ENCODE measurements at regions not wholly inside any gene's neighbourhood (a gene's known extent, or its start where the extent isn't known, plus 50 kb on each side); places are given as distances from the start of the nearest gene placed in this dataset.

GRCh38 chr9:13430368-13431221 is 151.1 kb upstream of the MPDZ start:
- ChIA-PET CTCF (interaction anchor here (0.8 to 3.7 kb wide), 5 partner anchors 10 to 1003 kb away, joined by 3 to 60 read pairs (median 32); no protein-coding TSS in a partner anchor), POLR2A (interaction anchor here (0.6 kb wide), 1 partner anchor 697 kb away, joined by 10 read pairs; no protein-coding TSS in a partner anchor)
- H3K9me3 ChIP-seq (replicated peaks; ENCODE audit: control insufficient read depth, insufficient read depth, low read length): no peaks in the 10 kb centered on the region
- no peaks in the 10 kb centered on the region for H3K27me3 ChIP-seq (ENCODE audit: control insufficient read depth in 2 of 2, insufficient read depth in 2 of 2, low read length in 2 of 2)
- H3K9me1 ChIP-seq (replicated peaks; ENCODE audit: control insufficient read depth, extremely low read depth, insufficient read depth, low read length): no peaks in the 10 kb centered on the region
- no peak overlapping the region for H3K27ac ChIP-seq (ENCODE audit: insufficient read depth, low read depth, low read length)
- no peaks in the 10 kb centered on the region for H3K79me2 ChIP-seq (ENCODE audit: control insufficient read depth, insufficient read depth, low read length)
- BruUV-seq (replicated peaks): no TSS peak
- peaks cover 10% of the 10 kb centered on the region for H3K4me1 ChIP-seq (ENCODE audit: control insufficient read depth, extremely low read depth, insufficient read depth, low read length)
- dilution Hi-C loops (cut with MboI; ENCODE audit: extremely low pct_ligation_motif_present, low sequenced_read_pairs) (no loop called here), intact Hi-C loops (cut with micrococcal nuclease) (no loop called here)
- H3K36me3 ChIP-seq (ENCODE audit: control insufficient read depth in 2 of 2, extremely low read depth in 1 of 2, insufficient read depth in 2 of 2, low read length in 2 of 2): no peaks in the 10 kb centered on the region
- TF ChIP-seq CTCF (IDR thresholded peaks at IDR 0.05; ENCODE audit: extremely low read depth in 1 of 2, insufficient read depth in 1 of 2, low read depth in 1 of 2, low read length in 2 of 2) (no peak), EZH2 (IDR thresholded peaks at IDR 0.05; ENCODE audit: borderline replicate concordance, low read depth, low read length, severe bottlenecking) (no peak), FOS (IDR thresholded peaks at IDR 0.05; ENCODE audit: borderline replicate concordance, insufficient read depth, low read length) (no peak), POLR2AphosphoS5 (IDR thresholded peaks at IDR 0.05; ENCODE audit: insufficient read depth, low read depth, low read length) (no peak), MAX (IDR thresholded peaks at IDR 0.05; ENCODE audit: insufficient read depth, insufficient read length) (no peak), POLR2A (IDR thresholded peaks at IDR 0.05; ENCODE audit: low read depth, low read length) (no peak), GATA2 (IDR thresholded peaks at IDR 0.05; ENCODE audit: insufficient read depth, insufficient read length, low read depth, low read length) (no peak), MYC (IDR thresholded peaks at IDR 0.05; ENCODE audit: low read depth, low read length) (no peak), JUN (IDR thresholded peaks at IDR 0.05; ENCODE audit: borderline replicate concordance, insufficient read depth, insufficient read length, low read depth) (no peak)
- no peak overlapping the region for H3K4me3 ChIP-seq (replicated peaks in 1 of 3; ENCODE audit: insufficient read depth in 1 of 3, low read depth in 1 of 3, low read length in 3 of 3)
- no peak for FAIRE-seq
- no peak overlapping the region for H3K4me2 ChIP-seq (ENCODE audit: insufficient read depth, low read length)
- H4K20me1 ChIP-seq (replicated peaks; ENCODE audit: control insufficient read depth, extremely low read depth, insufficient read depth, low read length): no peaks in the 10 kb centered on the region
- H2AFZ ChIP-seq (ENCODE audit: low read depth, low read length): no peak overlapping the region
- H3K9ac ChIP-seq (replicated peaks; ENCODE audit: extremely low read depth, insufficient read depth, low read length): no peak overlapping the region
- DNase-seq (ENCODE audit: low read depth, low spot score): no peak

All from endothelial cell of umbilical vein (primary cell).